ENCODE measurements at regions not wholly inside any gene's neighbourhood (a gene's known extent, or its start where the extent isn't known, plus 50 kb on each side); places are given as distances from the start of the nearest gene placed in this dataset.

GRCh38 chr11:43053638-43054412 is 258.0 kb upstream of the API5 start:
- H3K9me3 Mint-ChIP-seq (ENCODE audit: unreplicated experiment) = no peaks in the 10 kb centered on the region
- no peak for TF ChIP-seq CTCF (IDR thresholded peaks at IDR 0.05; ENCODE audit: unreplicated experiment)
- H3K27ac Mint-ChIP-seq (ENCODE audit: unreplicated experiment) = no peak overlapping the region

GRCh38 chr11:43067681-43068080 is 244.1 kb upstream of the API5 start:
- H3K4me1 Mint-ChIP-seq (ENCODE audit: unreplicated experiment) = no peaks in the 10 kb centered on the region
- H3K9me3 Mint-ChIP-seq (ENCODE audit: unreplicated experiment) = no peaks in the 10 kb centered on the region

More at GRCh38 chr11:43053638-43054412, 258.0 kb upstream of the API5 start:
- Mint-ChIP-seq H3K4me1 (ENCODE audit: unreplicated experiment) (no peaks in the 10 kb centered on the region), H3K27me3 (ENCODE audit: unreplicated experiment) (no peaks in the 10 kb centered on the region), H3K4me3 (ENCODE audit: unreplicated experiment) (no peak overlapping the region), H3K36me3 (ENCODE audit: low read depth, unreplicated experiment) (no peaks in the 10 kb centered on the region)
- no peak for DNase-seq (ENCODE audit: low spot score)

GRCh38 chr11:43071338-43071737 is 240.5 kb upstream of the API5 start:
- no peaks in the 10 kb centered on the region for H3K36me3 Mint-ChIP-seq (ENCODE audit: low read depth, unreplicated experiment)
- no peak for TF ChIP-seq CTCF (IDR thresholded peaks at IDR 0.05; ENCODE audit: unreplicated experiment)
- H3K9me3 Mint-ChIP-seq (ENCODE audit: unreplicated experiment) = no peaks in the 10 kb centered on the region
- H3K4me3 Mint-ChIP-seq (ENCODE audit: unreplicated experiment) = no peak overlapping the region
- no peak for DNase-seq (ENCODE audit: low spot score)
- peaks cover 2% of the 10 kb centered on the region for H3K27me3 Mint-ChIP-seq (ENCODE audit: unreplicated experiment)
- H3K4me1 Mint-ChIP-seq (ENCODE audit: unreplicated experiment) = no peaks in the 10 kb centered on the region
- no peak overlapping the region for H3K27ac Mint-ChIP-seq (ENCODE audit: unreplicated experiment)

More at GRCh38 chr11:43067681-43068080, 244.1 kb upstream of the API5 start:
- TF ChIP-seq CTCF (IDR thresholded peaks at IDR 0.05; ENCODE audit: unreplicated experiment) = no peak
- no peak overlapping the region for H3K4me3 Mint-ChIP-seq (ENCODE audit: unreplicated experiment)
- peaks cover 4% of the 10 kb centered on the region for H3K36me3 Mint-ChIP-seq (ENCODE audit: low read depth, unreplicated experiment)
- no peak for DNase-seq (ENCODE audit: low spot score)
- peaks cover 4% of the 10 kb centered on the region for H3K27me3 Mint-ChIP-seq (ENCODE audit: unreplicated experiment)
- H3K27ac Mint-ChIP-seq (ENCODE audit: unreplicated experiment) = no peak overlapping the region

- H3K27ac Mint-ChIP-seq (ENCODE audit: unreplicated experiment) = no peak overlapping the region
- no peaks in the 10 kb centered on the region for H3K9me3 Mint-ChIP-seq (ENCODE audit: unreplicated experiment)
- H3K4me3 Mint-ChIP-seq (ENCODE audit: unreplicated experiment) = no peak overlapping the region
- TF ChIP-seq CTCF (IDR thresholded peaks at IDR 0.05; ENCODE audit: unreplicated experiment) = no peak
- peaks cover 2% of the 10 kb centered on the region for H3K27me3 Mint-ChIP-seq (ENCODE audit: unreplicated experiment)
- no peaks in the 10 kb centered on the region for H3K4me1 Mint-ChIP-seq (ENCODE audit: unreplicated experiment)
- H3K36me3 Mint-ChIP-seq (ENCODE audit: low read depth, unreplicated experiment) = no peaks in the 10 kb centered on the region
- DNase-seq (ENCODE audit: low spot score) = no peak
Measured at GRCh38 chr11:43072096-43072495, 239.7 kb upstream of the API5 start.

- Mint-ChIP-seq H3K4me1 (ENCODE audit: unreplicated experiment) (no peaks in the 10 kb centered on the region), H3K4me3 (ENCODE audit: unreplicated experiment) (no peak overlapping the region), H3K27ac (ENCODE audit: unreplicated experiment) (no peak overlapping the region), H3K27me3 (ENCODE audit: unreplicated experiment) (peaks cover 2% of the 10 kb centered on the region), H3K36me3 (ENCODE audit: low read depth, unreplicated experiment) (no peaks in the 10 kb centered on the region), H3K9me3 (ENCODE audit: unreplicated experiment) (no peaks in the 10 kb centered on the region)
- no peak for TF ChIP-seq CTCF (IDR thresholded peaks at IDR 0.05; ENCODE audit: unreplicated experiment)
- no peak for DNase-seq (ENCODE audit: low spot score)
Measured at GRCh38 chr11:43072911-43073310, 238.9 kb upstream of the API5 start.
